B cell (primary cell): ENCODE measurements at regions not wholly inside any gene's neighbourhood (a gene's known extent, or its start where the extent isn't known, plus 50 kb on each side); places are given as distances from the start of the nearest gene placed in this dataset.

Experiments
- ATAC-seq: fragments of 200-7000 bp; cut with Tn5 transposase; one replicate; pipeline ENCODE4 v1.10.0; 2021; ENCODE audit warnings: low read depth, mild to moderate bottlenecking, moderate number of reproducible peaks, moderate library complexity
- CTCF ChIA-PET: fragments of 350-600 bp; sonication (Branson Sonifier 250); formaldehyde crosslinking; loops from one replicate; lab custom pipeline; 2021; ENCODE audit warnings: antibody characterized with exemption, inconsistent platforms; lab: Charles Lee
- POLR2A ChIA-PET: fragments of 350-600 bp; sonication (Branson Sonifier 250); formaldehyde crosslinking; loops from one replicate; lab custom pipeline; 2021; ENCODE audit warnings: antibody characterized with exemption; lab: Charles Lee
- DNase-seq: peaks from one replicate; pipeline ENCODE4 v3.0.0; 2013
- H2AFZ ChIP-seq: 2 replicates; pipeline ENCODE4 v1.6.1; 2012; ENCODE audit warnings: mild to moderate bottlenecking, low read depth, low read length; ENCODE audit not compliant: insufficient read depth, poor library complexity, severe bottlenecking
- H3K27ac ChIP-seq, 2 donors: 1 replicate in 1 of 2; 2 replicates in 1 of 2; pipeline ENCODE4 v1.5.1; 2012 to 2013; ENCODE audit warnings: low read length in 2 of 2, mild to moderate bottlenecking in 2 of 2, moderate library complexity in 1 of 2
- H3K27me3 ChIP-seq, 4 experiments: fragments of 200-600 bp in 1 of 4; sonication (generic) in 1 of 4; replicated peaks in 1 of 4; 1 replicate in 2 of 4; 2 replicates in 2 of 4; pipeline versions ENCODE4 v1.6.1 to v1.7.0; 2013 to 2016; ENCODE audit warnings: low read length in 3 of 4, mild to moderate bottlenecking in 2 of 4, mixed read lengths in 1 of 4, moderate library complexity in 1 of 4; ENCODE audit not compliant: insufficient read depth in 4 of 4, control insufficient read depth in 3 of 4; ENCODE audit errors: control extremely low read depth in 1 of 4
- H3K36me3 ChIP-seq, 2 experiments: replicated peaks in 1 of 2; 1 replicate in 1 of 2; 2 replicates in 1 of 2; pipeline versions ENCODE4 v1.6.1 to v1.7.1; 2013; ENCODE audit warnings: low read length in 1 of 2; ENCODE audit not compliant: insufficient read depth in 2 of 2, control insufficient read depth in 1 of 2; ENCODE audit errors: control extremely low read depth in 1 of 2, extremely low read depth in 1 of 2
- H3K4me1 ChIP-seq, 2 donors: fragments of 200-600 bp in 1 of 2; sonication (generic) in 1 of 2; 1 replicate in 1 of 2; 2 replicates in 1 of 2; pipeline versions ENCODE4 v1.5.1 to v1.6.1; 2013 to 2017; ENCODE audit warnings: low read length in 2 of 2; ENCODE audit not compliant: control insufficient read depth in 2 of 2, insufficient read depth in 2 of 2
- H3K4me2 ChIP-seq: replicated peaks from 2 replicates; pipeline ENCODE3; 2012; ENCODE audit warnings: mild to moderate bottlenecking, low read depth, low read length; ENCODE audit not compliant: poor library complexity, severe bottlenecking
- H3K4me3 ChIP-seq, 5 experiments: fragments of 200-600 bp in 1 of 5; sonication (generic) in 1 of 5; 1 replicate in 3 of 5; 2 replicates in 2 of 5; pipeline versions ENCODE4 v1.5.1 to v1.7.0; 2011 to 2016; ENCODE audit warnings: low read length in 4 of 5, mild to moderate bottlenecking in 4 of 5, low read depth in 2 of 5, control low read depth in 1 of 5, moderate library complexity in 1 of 5; ENCODE audit not compliant: insufficient read depth in 1 of 5; ENCODE audit errors: control extremely low read depth in 1 of 5, extremely low read depth in 1 of 5
- H3K79me2 ChIP-seq: fragments of 200-600 bp; sonication (generic); one replicate; pipeline ENCODE4 v1.6.0; 2016; ENCODE audit warnings: low read length; ENCODE audit not compliant: control insufficient read depth, insufficient read depth
- H3K9ac ChIP-seq: fragments of 200-600 bp; sonication (generic); 2 replicates; pipeline ENCODE4 v1.6.1; 2017; ENCODE audit warnings: mild to moderate bottlenecking, low read length, moderate library complexity
- H3K9me3 ChIP-seq, 3 donors: one replicate each; pipeline versions ENCODE4 v1.6.1 to v1.7.1; 2013; ENCODE audit warnings: low read length in 2 of 3; ENCODE audit not compliant: control insufficient read depth in 2 of 3, insufficient read depth in 1 of 3; ENCODE audit errors: control extremely low read depth in 1 of 3
- H4K20me1 ChIP-seq: 2 replicates; pipeline ENCODE4 v1.6.0; 2012; ENCODE audit warnings: mild to moderate bottlenecking, low read length; ENCODE audit not compliant: insufficient read depth, control insufficient read depth, poor library complexity, severe bottlenecking
- H3K27ac Mint-ChIP-seq: one replicate; pipeline ENCODE4 v1.8.0; 2021; ENCODE audit warnings: mixed read lengths
- H3K27me3 Mint-ChIP-seq: one replicate; pipeline ENCODE4 v1.8.0; 2021; ENCODE audit warnings: mixed read lengths
- H3K4me1 Mint-ChIP-seq: one replicate; pipeline ENCODE4 v1.8.0; 2021; ENCODE audit warnings: mixed read lengths
- H3K4me3 Mint-ChIP-seq: one replicate; pipeline ENCODE4 v1.8.0; 2021; ENCODE audit warnings: mixed read lengths
- H3K9me3 Mint-ChIP-seq: one replicate; pipeline ENCODE4 v1.8.0; 2022; ENCODE audit warnings: mixed read lengths; ENCODE audit not compliant: insufficient read depth
- CTCF ChIP-seq: fragments of 200-600 bp; IDR thresholded peaks from one replicate; pipeline ENCODE4 v1.8.0; 2022; ENCODE audit warnings: antibody characterized with exemption, mild to moderate bottlenecking
- EZH2 ChIP-seq: IDR thresholded peaks from 2 replicates; pipeline ENCODE4 v1.6.1; 2012; ENCODE audit warnings: borderline replicate concordance, low read depth, mild to moderate bottlenecking, moderate library complexity, low read length; ENCODE audit not compliant: insufficient read depth, poor library complexity, severe bottlenecking
- WGBS: methylation state at CpG from one replicate; pipeline ENCODE4 v1.1.5; 2013; ENCODE audit warnings: missing lambda C conversion rate; ENCODE audit not compliant: insufficient coverage; 5-methylcytosine and 5-hydroxymethylcytosine counted together
- intact Hi-C: fragments of 100-400 bp; cut with micrococcal nuclease; formaldehyde crosslinking; loops from one replicate; pipeline ENCODE4 v1.10.0; 2022

- H3K27me3 Mint-ChIP-seq: no peaks in the 10 kb centered on the region
- CTCF ChIA-PET: no interaction called here
Observed at GRCh38 chr4:188732131-188732530, 592.9 kb downstream of the TRIML1 start.

GRCh38 chr4:188735082-188735481 lies 595.8 kb downstream of the TRIML1 start:
- H3K79me2 ChIP-seq: no peaks in the 10 kb centered on the region
- TF ChIP-seq CTCF: no peak
- no peak for TF ChIP-seq EZH2
- no peak overlapping the region for H3K27ac Mint-ChIP-seq
- POLR2A ChIA-PET: no interaction called here
- H3K9ac ChIP-seq: no peak overlapping the region
- H4K20me1 ChIP-seq: no peaks in the 10 kb centered on the region
- no peak overlapping the region for H3K27ac ChIP-seq
- H3K27me3 Mint-ChIP-seq: no peaks in the 10 kb centered on the region
- DNase-seq (no peak), ATAC-seq (no peak)
- 88% methylated on average over 14 of the region's 15 CpGs for WGBS
- H3K4me2 ChIP-seq: no peak overlapping the region
- no peaks in the 10 kb centered on the region for H3K4me1 ChIP-seq
- H3K4me1 Mint-ChIP-seq: no peaks in the 10 kb centered on the region
- no peak overlapping the region for H3K4me3 Mint-ChIP-seq
- H3K9me3 ChIP-seq: peaks cover 0 to 12% (median 0%) of the 10 kb centered on the region in 3 donors
- no peaks in the 10 kb centered on the region for H3K27me3 ChIP-seq
- no peak overlapping the region for H2AFZ ChIP-seq
- intact Hi-C loops: no loop called here
- no peak overlapping the region for H3K4me3 ChIP-seq
- H3K36me3 ChIP-seq: no peaks in the 10 kb centered on the region
- CTCF ChIA-PET: no interaction called here
- H3K9me3 Mint-ChIP-seq: peaks cover 2% of the 10 kb centered on the region

More at GRCh38 chr4:188732131-188732530, 592.9 kb downstream of the TRIML1 start:
- H3K36me3 ChIP-seq: no peaks in the 10 kb centered on the region
- intact Hi-C loops: no loop called here
- no peak overlapping the region for H3K4me2 ChIP-seq
- ATAC-seq (no peak), DNase-seq (no peak)
- no peak overlapping the region for H3K9ac ChIP-seq
- peaks cover 6% of the 10 kb centered on the region for H3K9me3 Mint-ChIP-seq
- TF ChIP-seq EZH2 (no peak), CTCF (no peak)
- no peaks in the 10 kb centered on the region for H3K79me2 ChIP-seq
- H3K27me3 ChIP-seq: no peaks in the 10 kb centered on the region
- H4K20me1 ChIP-seq: no peaks in the 10 kb centered on the region
- no CpG with 5 or more reads among the region's 3 CpGs for WGBS
- no peaks in the 10 kb centered on the region for H3K4me1 Mint-ChIP-seq
- POLR2A ChIA-PET: no interaction called here
- no peak overlapping the region for H3K27ac Mint-ChIP-seq
- H3K27ac ChIP-seq: no peak overlapping the region
- H3K9me3 ChIP-seq: peaks cover 0 to 12% (median 0%) of the 10 kb centered on the region in 3 donors
- H3K4me3 Mint-ChIP-seq: no peak overlapping the region
- no peak overlapping the region for H3K4me3 ChIP-seq
- H2AFZ ChIP-seq: no peak overlapping the region
- H3K4me1 ChIP-seq: no peaks in the 10 kb centered on the region
